ENCODE measurements at regions not wholly inside any gene's neighbourhood (a gene's known extent, or its start where the extent isn't known, plus 50 kb on each side); places are given as distances from the start of the nearest gene placed in this dataset.

GRCh38 chr1:77632216-77632615 lies 50.2 kb downstream of the ZZZ3 start:
- Mint-ChIP-seq H3K4me3 (no peak overlapping the region), H3K36me3 (peaks cover 60% of the 10 kb centered on the region), H3K9me3 (no peaks in the 10 kb centered on the region), H3K27ac (no peak overlapping the region), H3K27me3 (no peaks in the 10 kb centered on the region), H3K4me1 (no peaks in the 10 kb centered on the region)
- no peak for ATAC-seq

DNA sequence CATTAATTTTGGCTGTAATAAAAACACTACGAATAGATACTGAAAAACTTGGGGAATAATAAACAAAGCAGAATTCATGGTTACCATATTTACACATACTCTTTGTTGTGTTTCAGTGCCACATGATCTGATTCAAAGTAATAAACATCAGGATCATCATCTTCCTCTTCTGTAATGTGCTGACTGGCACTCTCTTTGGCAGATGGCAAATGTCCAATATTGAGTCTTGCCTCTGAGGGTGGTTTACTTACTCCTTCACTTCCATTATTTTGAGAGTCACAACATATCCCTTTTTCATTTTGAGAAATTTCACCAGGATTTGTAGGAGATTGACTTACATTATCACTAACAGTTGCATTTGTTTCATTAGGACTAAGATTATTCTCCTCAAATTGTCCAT lies 50.7 kb downstream of the ZZZ3 start:
- Mint-ChIP-seq H3K36me3 (peaks cover 60% of the 10 kb centered on the region), H3K27me3 (no peaks in the 10 kb centered on the region), H3K27ac (no peak overlapping the region), H3K9me3 (no peaks in the 10 kb centered on the region), H3K4me1 (no peaks in the 10 kb centered on the region), H3K4me3 (no peak overlapping the region)
- ATAC-seq: no peak

DNA sequence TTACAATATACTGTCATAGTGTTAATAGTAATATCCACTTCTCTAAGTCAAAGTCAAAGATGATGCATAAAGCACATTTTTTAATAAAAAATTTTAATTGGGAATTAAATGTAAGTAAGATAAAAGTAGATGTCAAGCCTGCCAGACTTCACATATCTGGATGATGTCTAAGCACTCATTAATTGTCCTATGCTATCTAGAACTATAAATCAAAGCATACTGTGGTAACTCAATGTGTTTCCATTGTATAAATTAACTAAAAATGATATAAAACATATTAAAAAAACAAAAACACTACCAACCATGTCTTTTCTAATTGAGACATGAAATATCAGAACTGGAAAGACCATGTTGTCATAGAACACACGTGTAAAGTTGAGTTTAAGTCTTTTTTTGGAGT lies 51.2 kb downstream of the ZZZ3 start:
- no peaks in the 10 kb centered on the region for H3K9me3 Mint-ChIP-seq
- no peaks in the 10 kb centered on the region for H3K27me3 Mint-ChIP-seq
- peaks cover 64% of the 10 kb centered on the region for H3K36me3 Mint-ChIP-seq
- no peaks in the 10 kb centered on the region for H3K4me1 Mint-ChIP-seq
- no peak overlapping the region for H3K4me3 Mint-ChIP-seq
- ATAC-seq: no peak
- H3K27ac Mint-ChIP-seq: no peak overlapping the region

GRCh38 chr1:77627978-77628570 lies 54.4 kb downstream of the ZZZ3 start:
- H3K27ac Mint-ChIP-seq: no peak overlapping the region
- no peaks in the 10 kb centered on the region for H3K27me3 Mint-ChIP-seq
- H3K9me3 Mint-ChIP-seq: no peaks in the 10 kb centered on the region
- peaks cover 10% of the 10 kb centered on the region for H3K4me1 Mint-ChIP-seq
- peaks cover 67% of the 10 kb centered on the region for H3K36me3 Mint-ChIP-seq
- H3K4me3 Mint-ChIP-seq: no peak overlapping the region
- ATAC-seq: no peak

GRCh38 chr1:77625250-77625649 lies 57.2 kb downstream of the ZZZ3 start:
- no peak overlapping the region for H3K27ac Mint-ChIP-seq
- peaks cover 16% of the 10 kb centered on the region for H3K4me1 Mint-ChIP-seq
- H3K36me3 Mint-ChIP-seq: peaks cover 57% of the 10 kb centered on the region
- no peak for ATAC-seq
- no peaks in the 10 kb centered on the region for H3K27me3 Mint-ChIP-seq
- no peaks in the 10 kb centered on the region for H3K9me3 Mint-ChIP-seq
- H3K4me3 Mint-ChIP-seq: no peak overlapping the region

DNA sequence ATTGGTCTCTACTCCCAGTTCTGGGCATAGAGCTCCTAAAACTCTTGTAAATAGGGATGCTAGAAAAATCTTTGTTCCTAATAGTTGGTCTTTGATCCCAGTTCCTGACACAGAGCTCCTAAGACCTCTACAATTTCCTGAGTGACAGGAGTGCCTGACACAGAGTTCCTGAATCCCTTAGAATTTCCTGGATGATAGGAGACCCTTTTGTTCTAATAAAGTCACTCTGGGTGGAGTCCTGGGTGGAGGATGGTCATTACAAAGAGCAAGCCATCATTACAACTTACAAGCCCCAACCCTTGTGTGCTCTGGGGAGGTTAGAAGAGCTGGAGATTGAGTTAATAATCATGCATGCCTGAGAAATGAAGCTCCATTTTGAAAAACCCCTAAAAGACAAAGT lies 58.4 kb downstream of the ZZZ3 start:
- Mint-ChIP-seq H3K9me3 (no peaks in the 10 kb centered on the region), H3K4me3 (no peak overlapping the region), H3K4me1 (peaks cover 20% of the 10 kb centered on the region), H3K27me3 (no peaks in the 10 kb centered on the region), H3K27ac (no peak overlapping the region), H3K36me3 (peaks cover 52% of the 10 kb centered on the region)
- ATAC-seq: no peak

- Mint-ChIP-seq H3K9me3 (no peaks in the 10 kb centered on the region), H3K27me3 (no peaks in the 10 kb centered on the region), H3K36me3 (peaks cover 42% of the 10 kb centered on the region), H3K4me1 (peaks cover 20% of the 10 kb centered on the region), H3K4me3 (no peak overlapping the region), H3K27ac (peak overlapping the region; percentile 1)
- no peak for ATAC-seq
Observed at GRCh38 chr1:77623066-77623465, 59.4 kb downstream of the ZZZ3 start.

- ATAC-seq: no peak
- Mint-ChIP-seq H3K4me3 (no peak overlapping the region), H3K4me1 (peaks cover 25% of the 10 kb centered on the region), H3K27ac (no peak overlapping the region), H3K27me3 (no peaks in the 10 kb centered on the region), H3K9me3 (no peaks in the 10 kb centered on the region), H3K36me3 (peaks cover 40% of the 10 kb centered on the region)
Observed at GRCh38 chr1:77620273-77620672, 62.2 kb downstream of the ZZZ3 start.

GRCh38 chr1:77614037-77614436 lies 68.4 kb downstream of the ZZZ3 start:
- Mint-ChIP-seq H3K4me1 (peaks cover 5% of the 10 kb centered on the region), H3K9me3 (peaks cover 12% of the 10 kb centered on the region), H3K27me3 (no peaks in the 10 kb centered on the region), H3K4me3 (no peak overlapping the region), H3K27ac (no peak overlapping the region), H3K36me3 (peaks cover 41% of the 10 kb centered on the region)
- no peak for ATAC-seq
